ENCODE measurements at regions not wholly inside any gene's neighbourhood (a gene's known extent, or its start where the extent isn't known, plus 50 kb on each side); places are given as distances from the start of the nearest gene placed in this dataset.
"Not testable (repeated sequence)": the region's sequence is repeated elsewhere in the genome, so short reads cannot be mapped to it uniquely, and the experiment has no call there.

- not testable (repeated sequence) for DNase-seq (ENCODE audit: low read depth)
- H3K4me3 ChIP-seq (ENCODE audit: low read depth, low read length), result 0 out of 2 replicates have a peak overlapping the region, but pooled peaks have one; percentile 21
- TF ChIP-seq CTCF (IDR thresholded peaks at IDR 0.05; ENCODE audit: control insufficient read depth, extremely low read depth, insufficient read depth), result peak; percentile 33; the same call in 1 of the 2 replicates
These were observed 170.8 kb downstream of the GTF2H2C_2 start for GRCh38 chr5:70585996-70586395.

All from LNCaP clone FGC (cell line).